ENCODE measurements at regions not wholly inside any gene's neighbourhood (a gene's known extent, or its start where the extent isn't known, plus 50 kb on each side); places are given as distances from the start of the nearest gene placed in this dataset.
"Not testable (repeated sequence)": the region's sequence is repeated elsewhere in the genome, so short reads cannot be mapped to it uniquely, and the experiment has no call there.

DNA sequence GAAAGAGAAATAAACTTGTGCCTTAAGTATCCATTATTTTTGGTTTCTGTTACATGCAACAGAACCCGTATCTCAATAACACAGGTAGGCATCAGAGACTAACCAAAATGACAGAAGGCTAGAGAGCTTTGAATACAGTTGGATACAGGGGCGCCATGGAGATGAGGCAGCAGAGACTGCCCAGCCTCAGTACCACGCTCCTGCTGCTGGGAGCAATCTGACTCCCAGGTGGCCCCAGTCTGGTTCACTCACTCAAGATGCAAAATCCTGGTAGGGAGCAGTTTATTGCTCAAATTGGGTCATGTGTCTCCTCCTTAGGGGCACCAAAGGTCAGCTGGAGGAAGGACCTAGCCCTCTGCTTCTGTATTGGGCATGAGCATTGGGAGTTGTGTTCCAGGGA, 218.9 kb downstream of the USP22 start:
- Mint-ChIP-seq H3K27ac (no peak overlapping the region), H3K36me3 (ENCODE audit: insufficient read depth) (no peaks in the 10 kb centered on the region), H3K4me1 (ENCODE audit: low read depth) (no peaks in the 10 kb centered on the region), H3K27me3 (no peaks in the 10 kb centered on the region), H3K4me3 (ENCODE audit: low read depth) (no peak overlapping the region), H3K9me3 (ENCODE audit: low read depth) (peaks cover 3% of the 10 kb centered on the region)
- TF ChIP-seq, protein P1, sequence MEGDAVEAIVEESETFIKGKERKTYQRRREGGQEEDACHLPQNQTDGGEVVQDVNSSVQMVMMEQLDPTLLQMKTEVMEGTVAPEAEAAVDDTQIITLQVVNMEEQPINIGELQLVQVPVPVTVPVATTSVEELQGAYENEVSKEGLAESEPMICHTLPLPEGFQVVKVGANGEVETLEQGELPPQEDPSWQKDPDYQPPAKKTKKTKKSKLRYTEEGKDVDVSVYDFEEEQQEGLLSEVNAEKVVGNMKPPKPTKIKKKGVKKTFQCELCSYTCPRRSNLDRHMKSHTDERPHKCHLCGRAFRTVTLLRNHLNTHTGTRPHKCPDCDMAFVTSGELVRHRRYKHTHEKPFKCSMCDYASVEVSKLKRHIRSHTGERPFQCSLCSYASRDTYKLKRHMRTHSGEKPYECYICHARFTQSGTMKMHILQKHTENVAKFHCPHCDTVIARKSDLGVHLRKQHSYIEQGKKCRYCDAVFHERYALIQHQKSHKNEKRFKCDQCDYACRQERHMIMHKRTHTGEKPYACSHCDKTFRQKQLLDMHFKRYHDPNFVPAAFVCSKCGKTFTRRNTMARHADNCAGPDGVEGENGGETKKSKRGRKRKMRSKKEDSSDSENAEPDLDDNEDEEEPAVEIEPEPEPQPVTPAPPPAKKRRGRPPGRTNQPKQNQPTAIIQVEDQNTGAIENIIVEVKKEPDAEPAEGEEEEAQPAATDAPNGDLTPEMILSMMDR (IDR thresholded peaks at IDR 0.05; ENCODE audit: unreplicated experiment): no peak
- no peak for DNase-seq (ENCODE audit: low spot score, unreplicated experiment)

- TF ChIP-seq, protein P1 (IDR thresholded peaks at IDR 0.05; ENCODE audit: unreplicated experiment): no peak
- Mint-ChIP-seq H3K4me3 (ENCODE audit: low read depth) (no peak overlapping the region), H3K36me3 (ENCODE audit: insufficient read depth) (no peaks in the 10 kb centered on the region), H3K27ac (no peak overlapping the region), H3K27me3 (no peaks in the 10 kb centered on the region), H3K4me1 (ENCODE audit: low read depth) (no peaks in the 10 kb centered on the region), H3K9me3 (ENCODE audit: low read depth) (peaks cover 3% of the 10 kb centered on the region)
- DNase-seq (ENCODE audit: low spot score, unreplicated experiment): no peak
Observed at GRCh38 chr17:20825539-20825938, 217.3 kb downstream of the USP22 start.

DNA sequence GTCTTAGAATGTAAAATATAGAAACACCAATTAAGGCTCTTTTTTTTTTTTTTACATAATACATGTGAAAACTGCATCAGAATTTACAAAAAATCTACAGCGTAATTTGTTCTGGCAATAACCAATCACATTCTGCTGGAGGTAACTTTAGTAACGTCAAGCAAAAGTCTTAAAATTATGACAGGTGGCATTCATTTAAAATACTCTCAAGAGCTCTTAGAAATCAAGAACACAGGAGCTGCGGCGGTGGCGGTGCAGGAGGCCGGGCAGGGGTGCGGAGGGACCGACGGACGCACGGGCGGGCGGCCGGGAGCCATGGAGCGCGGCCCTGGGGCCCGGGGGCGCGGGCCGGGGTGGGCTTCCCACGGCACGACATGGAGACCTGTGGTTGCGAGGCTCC, 202.4 kb downstream of the USP22 start:
- not testable (repeated sequence) for H3K27ac Mint-ChIP-seq; DNase-seq (ENCODE audit: low spot score, unreplicated experiment); H3K36me3 Mint-ChIP-seq (ENCODE audit: insufficient read depth); H3K9me3 Mint-ChIP-seq (ENCODE audit: low read depth); H3K4me3 Mint-ChIP-seq (ENCODE audit: low read depth); H3K4me1 Mint-ChIP-seq (ENCODE audit: low read depth)
- peaks cover 14% of the 10 kb centered on the region for H3K27me3 Mint-ChIP-seq

DNA sequence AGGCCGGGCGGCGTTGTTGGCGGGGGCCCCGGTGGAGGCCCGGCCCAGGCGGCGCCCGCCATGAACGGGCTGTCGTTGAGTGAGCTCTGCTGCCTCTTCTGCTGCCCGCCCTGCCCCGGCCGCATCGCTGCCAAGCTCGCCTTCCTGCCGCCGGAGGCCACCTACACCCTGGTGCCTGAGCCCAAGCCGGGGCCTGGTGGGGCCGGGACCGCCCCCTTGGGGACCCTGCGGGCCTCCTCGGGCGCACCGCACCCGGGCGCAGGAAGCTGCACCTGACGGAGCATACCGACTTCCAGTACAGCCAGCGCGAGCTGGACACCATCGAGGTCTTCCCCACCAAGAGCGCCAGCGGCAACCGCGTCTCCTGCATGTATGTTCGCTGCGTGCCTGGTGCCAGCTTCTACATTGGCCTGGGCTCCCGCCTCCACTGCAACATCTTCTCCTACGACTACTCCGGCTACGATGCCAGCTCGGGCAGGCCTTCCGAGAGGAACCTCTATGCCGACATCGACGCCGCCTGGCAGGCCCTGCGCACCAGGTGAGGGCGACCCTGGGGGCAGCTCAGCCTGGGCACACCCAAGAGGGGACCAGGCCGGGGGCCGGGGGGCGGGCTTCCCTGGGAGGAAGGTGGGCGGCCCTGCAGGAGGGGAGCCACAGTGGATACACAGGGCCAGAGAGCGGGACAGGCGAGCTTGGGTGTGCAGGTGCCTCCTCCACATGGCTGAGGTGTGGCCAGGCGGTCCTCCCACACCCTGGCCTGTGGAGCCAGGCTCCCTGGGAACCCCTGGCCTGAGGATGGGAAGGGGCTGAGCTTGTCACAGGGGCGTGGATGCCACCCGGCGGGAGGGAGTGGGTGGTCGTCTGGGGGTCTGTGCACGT, 201.6 kb downstream of the USP22 start:
- H3K4me1 Mint-ChIP-seq (ENCODE audit: low read depth); H3K36me3 Mint-ChIP-seq (ENCODE audit: insufficient read depth); H3K4me3 Mint-ChIP-seq (ENCODE audit: low read depth); DNase-seq (ENCODE audit: low spot score, unreplicated experiment); H3K27ac Mint-ChIP-seq; H3K9me3 Mint-ChIP-seq (ENCODE audit: low read depth): not testable (repeated sequence)
- peaks cover 14% of the 10 kb centered on the region for H3K27me3 Mint-ChIP-seq

GRCh38 chr17:20842012-20842411, 200.8 kb downstream of the USP22 start:
- not testable (repeated sequence) for H3K36me3 Mint-ChIP-seq (ENCODE audit: insufficient read depth); H3K9me3 Mint-ChIP-seq (ENCODE audit: low read depth); DNase-seq (ENCODE audit: low spot score, unreplicated experiment); H3K27ac Mint-ChIP-seq; H3K4me3 Mint-ChIP-seq (ENCODE audit: low read depth); H3K4me1 Mint-ChIP-seq (ENCODE audit: low read depth)
- H3K27me3 Mint-ChIP-seq: peaks cover 14% of the 10 kb centered on the region

GRCh38 chr17:20843261-20843660, 199.6 kb downstream of the USP22 start:
- not testable (repeated sequence) for H3K9me3 Mint-ChIP-seq (ENCODE audit: low read depth); H3K4me1 Mint-ChIP-seq (ENCODE audit: low read depth); H3K36me3 Mint-ChIP-seq (ENCODE audit: insufficient read depth); DNase-seq (ENCODE audit: low spot score, unreplicated experiment); H3K27ac Mint-ChIP-seq
- Mint-ChIP-seq H3K27me3 (peaks cover 17% of the 10 kb centered on the region), H3K4me3 (ENCODE audit: low read depth) (peak overlapping the region; percentile 69)

DNA sequence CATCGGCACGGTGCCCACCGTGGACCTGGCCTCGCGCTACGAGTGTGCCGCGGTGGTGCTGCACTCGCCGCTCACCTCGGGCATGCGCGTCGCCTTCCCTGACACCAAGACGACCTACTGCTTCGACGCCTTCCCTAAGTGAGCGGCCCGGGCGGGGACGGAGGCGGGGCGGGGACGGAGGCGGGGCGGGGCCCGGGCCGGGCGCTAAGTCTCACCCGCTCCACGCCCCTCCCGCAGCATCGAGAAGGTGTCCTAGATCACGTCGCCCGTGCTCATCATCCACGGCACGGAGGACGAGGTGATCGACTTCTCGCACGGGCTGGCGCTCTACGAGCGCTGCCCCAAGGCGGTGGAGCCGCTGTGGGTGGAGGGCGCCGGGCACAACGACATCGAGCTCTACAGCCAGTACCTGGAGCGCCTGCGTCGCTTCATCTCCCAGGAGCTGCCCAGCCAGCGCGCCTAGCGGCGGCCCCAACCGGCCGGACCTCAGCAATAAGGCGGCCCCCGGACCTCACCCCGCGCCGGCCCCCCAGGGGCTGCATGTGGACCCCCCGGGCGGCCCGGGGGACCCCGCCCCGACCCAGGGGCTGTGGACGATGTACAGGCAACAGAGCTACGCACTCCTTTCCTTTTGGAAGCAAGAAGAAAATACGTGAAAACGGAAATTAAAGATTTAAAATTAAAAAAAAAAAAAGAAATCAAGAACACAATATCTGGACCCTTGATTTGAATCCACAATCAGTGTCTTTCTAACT, 198.8 kb downstream of the USP22 start:
- not testable (repeated sequence) for H3K36me3 Mint-ChIP-seq (ENCODE audit: insufficient read depth); H3K9me3 Mint-ChIP-seq (ENCODE audit: low read depth); DNase-seq (ENCODE audit: low spot score, unreplicated experiment); H3K4me1 Mint-ChIP-seq (ENCODE audit: low read depth); H3K27ac Mint-ChIP-seq
- Mint-ChIP-seq H3K4me3 (ENCODE audit: low read depth) (peak overlapping the region; percentile 69), H3K27me3 (peaks cover 17% of the 10 kb centered on the region)
